A549 (cell line): ENCODE measurements at regions not wholly inside any gene's neighbourhood (a gene's known extent, or its start where the extent isn't known, plus 50 kb on each side); places are given as distances from the start of the nearest gene placed in this dataset.

Experiments used
- ATAC-seq, 2 experiments: fragments of 200-7000 bp in 1 of 2; fragments of >200 bp in 1 of 2; cut with Nextera tagmentation in 1 of 2; cut with Tn5 transposase in 1 of 2; 3 replicates each; pipeline versions ENCODE4 v1.8.0 to v1.9.1; 2018 to 2020; ENCODE audit warnings: mild to moderate bottlenecking in 1 of 2, moderate library complexity in 1 of 2
- CTCF ChIA-PET: fragments of 300-600 bp; sonication (Branson Sonifier 250); formaldehyde crosslinking; extraction: SDS; loops from one replicate; lab custom pipeline; 2021; ENCODE audit warnings: antibody characterized with exemption, inconsistent platforms; lab: Yijun Ruan, JAX
- POLR2A ChIA-PET: fragments of 350-600 bp; formaldehyde crosslinking; extraction: SDS; loops from one replicate; lab custom pipeline; 2021; ENCODE audit warnings: antibody characterized with exemption, inconsistent platforms; lab: Yijun Ruan, JAX
- DNase-seq, 2 experiments: peaks; one replicate each; pipeline versions ENCODE4 v3.0.0 to v3.0.0-alpha.2; 2011 to 2016; ENCODE audit warnings: low read depth in 1 of 2, low spot score in 1 of 2
- FAIRE-seq: peaks from 2 replicates; lab custom pipeline; 2011; peaks lifted over from hg19 to GRCh38; lab: Jason Lieb, UNC
- H3K27ac ChIP-seq, 2 experiments: fragments of >200 bp; sonication (Bioruptor Twin); formaldehyde crosslinking; 3 replicates each; pipeline ENCODE4 v1.5.1; 2016 to 2017
- H3K4me1 ChIP-seq: fragments of >200 bp; sonication (Bioruptor Twin); formaldehyde crosslinking; 3 replicates; pipeline ENCODE4 v1.6.1; 2016
- H3K4me2 ChIP-seq: fragments of >200 bp; sonication (Bioruptor Twin); formaldehyde crosslinking; 3 replicates; pipeline ENCODE4 v1.6.1; 2016
- H3K4me3 ChIP-seq: fragments of >200 bp; sonication (Bioruptor Twin); formaldehyde crosslinking; 3 replicates; pipeline ENCODE4 v1.5.1; 2016
- H3K9me3 ChIP-seq: fragments of >200 bp; sonication (Bioruptor Twin); formaldehyde crosslinking; 3 replicates; pipeline ENCODE4 v1.6.1; 2016
- BHLHE40 ChIP-seq: IDR thresholded peaks from 2 replicates; pipeline ENCODE4 v1.6.1; 2012; ENCODE audit warnings: low read depth, low read length, inconsistent platforms
- CEBPB ChIP-seq, 2 experiments: fragments of >200 bp in 1 of 2; sonication (Bioruptor Twin) in 1 of 2; formaldehyde crosslinking in 1 of 2; IDR thresholded peaks; 2 replicates each; pipeline ENCODE4 v1.6.1; 2012 to 2016
- CHD2 ChIP-seq: fragments of 150-350 bp; IDR thresholded peaks from 2 replicates; pipeline ENCODE4 v1.6.1; 2014; ENCODE audit warnings: low read length; ENCODE audit not compliant: partially characterized antibody
- EHF ChIP-seq: fragments of 250-450 bp; sonication (Bioruptor Pico); IDR thresholded peaks from 2 replicates; pipeline ENCODE4 v1.5.0; 2020; ENCODE audit warnings: mild to moderate bottlenecking
- EP300 ChIP-seq, 2 experiments: fragments of >200 bp; sonication (Bioruptor Twin); formaldehyde crosslinking; IDR thresholded peaks; 2 replicates in 1 of 2; 3 replicates in 1 of 2; pipeline ENCODE4 v1.6.1; 2016 to 2017
- FOSB ChIP-seq: fragments of 250-450 bp; sonication (Bioruptor Pico); IDR thresholded peaks from 2 replicates; pipeline ENCODE4 v1.5.0; 2020; ENCODE audit warnings: mild to moderate bottlenecking, moderate library complexity
- FOSL2 ChIP-seq, 2 experiments: fragments of 450-650 bp in 1 of 2; fragments of >200 bp in 1 of 2; sonication (Bioruptor Twin) in 1 of 2; formaldehyde crosslinking; IDR thresholded peaks; 2 replicates each; pipeline versions ENCODE4 v1.5.0 to v1.6.1; 2016 to 2020; ENCODE audit warnings: mild to moderate bottlenecking in 1 of 2, moderate library complexity in 1 of 2
- GATA3 ChIP-seq: IDR thresholded peaks from 2 replicates; pipeline ENCODE4 v1.6.1; 2012; ENCODE audit warnings: borderline replicate concordance
- HDAC2 ChIP-seq: fragments of 200-600 bp; sonication (generic); IDR thresholded peaks from 2 replicates; pipeline ENCODE4 v1.6.1; 2016
- HEYL ChIP-seq: fragments of 250-450 bp; sonication (Bioruptor Pico); IDR thresholded peaks from 2 replicates; pipeline ENCODE4 v1.8.0; 2021; ENCODE audit warnings: mild to moderate bottlenecking, moderate library complexity
- HOXB5 ChIP-seq: fragments of 250-450 bp; sonication (Bioruptor Pico); IDR thresholded peaks from 2 replicates; pipeline ENCODE4 v1.5.0; 2020; ENCODE audit warnings: mild to moderate bottlenecking, moderate library complexity
- JUNB ChIP-seq: fragments of >200 bp; sonication (Bioruptor Twin); formaldehyde crosslinking; IDR thresholded peaks from 2 replicates; pipeline ENCODE4 v1.6.1; 2016
- KDM1A ChIP-seq: fragments of 200-600 bp; sonication (generic); IDR thresholded peaks from 2 replicates; pipeline ENCODE4 v1.6.1; 2016; ENCODE audit warnings: low read depth, mild to moderate bottlenecking
- RARB ChIP-seq: fragments of 250-450 bp; sonication (Bioruptor Pico); IDR thresholded peaks from 2 replicates; pipeline ENCODE4 v1.8.0; 2021; ENCODE audit warnings: mild to moderate bottlenecking, moderate library complexity
- SMC3 ChIP-seq: fragments of >200 bp; sonication (Bioruptor Twin); formaldehyde crosslinking; IDR thresholded peaks from 3 replicates; pipeline ENCODE4 v1.6.1; 2018; ENCODE audit warnings: inconsistent platforms
- SREBF2 ChIP-seq: fragments of 450-650 bp; IDR thresholded peaks from 2 replicates; pipeline ENCODE4 v1.6.1; 2014; ENCODE audit warnings: mild to moderate bottlenecking, moderate library complexity
- ZSCAN20 ChIP-seq: fragments of 250-450 bp; sonication (Bioruptor Pico); IDR thresholded peaks from 2 replicates; pipeline ENCODE4 v1.8.0; 2022; ENCODE audit warnings: mild to moderate bottlenecking, moderate library complexity
- WGBS: methylation state at CpG from one replicate; pipeline ENCODE4 v1.1.6; 2017; ENCODE audit errors: missing lambda C conversion rate; 5-methylcytosine and 5-hydroxymethylcytosine counted together
- TF ChIP-seq, protein P1 (sequence below): fragments of 250-450 bp; sonication (Bioruptor Pico); IDR thresholded peaks from 2 replicates; pipeline ENCODE4 v1.5.0; 2021; ENCODE audit warnings: mild to moderate bottlenecking, moderate library complexity, borderline replicate concordance
- TF ChIP-seq, protein P2 (sequence below): fragments of >200 bp; sonication (Bioruptor Twin); formaldehyde crosslinking; IDR thresholded peaks from 3 replicates; pipeline ENCODE4 v1.6.1; 2016
- TF ChIP-seq, protein P3 (sequence below): IDR thresholded peaks from 2 replicates; pipeline ENCODE4 v1.6.1; 2012; ENCODE audit warnings: low read depth, borderline replicate concordance
- TF ChIP-seq, protein P4 (sequence below): fragments of 250-450 bp; sonication (Bioruptor Pico); IDR thresholded peaks from 2 replicates; pipeline ENCODE4 v1.5.0; 2020; ENCODE audit warnings: low read depth, mild to moderate bottlenecking, moderate library complexity
- TF ChIP-seq, protein P5 (sequence below): fragments of 150-350 bp; IDR thresholded peaks from 2 replicates; pipeline ENCODE4 v1.6.1; 2014; ENCODE audit warnings: low read depth, mild to moderate bottlenecking, low read length

DNA sequence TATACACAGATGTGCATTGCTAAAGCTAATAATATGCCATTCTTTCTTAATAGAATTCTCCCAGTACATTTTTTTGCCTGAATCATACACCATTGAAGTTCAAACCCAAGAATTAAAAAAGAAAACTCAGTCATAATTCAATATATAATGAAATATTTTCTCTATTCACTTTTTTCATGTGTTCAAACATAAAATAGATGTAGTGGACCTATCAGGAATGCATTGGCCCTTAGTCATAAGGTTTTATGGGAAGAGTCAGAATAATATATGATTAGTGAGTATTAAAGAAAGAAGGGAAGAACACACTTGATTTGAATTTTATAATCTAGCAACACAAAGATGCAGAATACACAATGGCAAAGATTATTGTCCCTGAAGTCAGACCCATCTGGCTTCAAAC is 297.0 kb upstream of the COL3A1 start:
- ATAC-seq = no peak
- POLR2A ChIA-PET = no interaction called here
- H3K4me2 ChIP-seq = no peak overlapping the region
- H3K4me1 ChIP-seq = peaks cover 13% of the 10 kb centered on the region
- FAIRE-seq = no peak
- no peaks in the 10 kb centered on the region for H3K9me3 ChIP-seq
- H3K4me3 ChIP-seq = no peak overlapping the region
- DNase-seq = no peak
- TF ChIP-seq JUNB = no peak
- no peak for TF ChIP-seq GATA3
- TF ChIP-seq, protein P1, sequence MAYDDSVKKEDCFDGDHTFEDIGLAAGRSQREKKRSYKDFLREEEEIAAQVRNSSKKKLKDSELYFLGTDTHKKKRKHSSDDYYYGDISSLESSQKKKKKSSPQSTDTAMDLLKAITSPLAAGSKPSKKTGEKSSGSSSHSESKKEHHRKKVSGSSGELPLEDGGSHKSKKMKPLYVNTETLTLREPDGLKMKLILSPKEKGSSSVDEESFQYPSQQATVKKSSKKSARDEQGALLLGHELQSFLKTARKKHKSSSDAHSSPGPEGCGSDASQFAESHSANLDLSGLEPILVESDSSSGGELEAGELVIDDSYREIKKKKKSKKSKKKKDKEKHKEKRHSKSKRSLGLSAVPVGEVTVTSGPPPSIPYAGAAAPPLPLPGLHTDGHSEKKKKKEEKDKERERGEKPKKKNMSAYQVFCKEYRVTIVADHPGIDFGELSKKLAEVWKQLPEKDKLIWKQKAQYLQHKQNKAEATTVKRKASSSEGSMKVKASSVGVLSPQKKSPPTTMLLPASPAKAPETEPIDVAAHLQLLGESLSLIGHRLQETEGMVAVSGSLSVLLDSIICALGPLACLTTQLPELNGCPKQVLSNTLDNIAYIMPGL = no peak
- TF ChIP-seq HEYL (CRISPR knock-in tag) = no peak
- no peak for TF ChIP-seq FOSL2 (IDR thresholded peaks at IDR 0.05)
- TF ChIP-seq FOSL2 (CRISPR knock-in tag; IDR thresholded peaks at IDR 0.05) = no peak
- H3K27ac ChIP-seq = no peak overlapping the region
- CTCF ChIA-PET = no interaction called here

DNA sequence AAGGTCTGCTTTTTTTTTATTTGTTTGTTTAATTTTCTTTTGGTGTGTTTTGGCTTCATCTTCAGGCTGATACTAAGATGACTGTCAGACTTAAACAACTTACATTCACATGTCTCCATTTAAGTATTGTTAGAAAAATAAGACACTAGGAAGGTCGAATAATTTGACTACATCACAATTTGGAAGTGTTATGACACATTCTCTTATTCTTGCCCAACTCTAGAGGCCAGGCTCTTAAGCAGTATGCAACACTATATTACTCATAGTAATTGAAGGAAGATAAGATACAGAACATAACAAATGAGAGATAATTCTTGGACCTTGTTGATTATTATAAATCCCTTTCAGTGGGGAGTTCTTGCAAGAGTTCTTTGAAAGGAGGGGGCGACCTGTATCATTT is 295.3 kb upstream of the COL3A1 start:
- no peak overlapping the region for H3K27ac ChIP-seq
- CTCF ChIA-PET = interaction anchor here (1.5 kb wide), 1 partner anchor 15 kb away, joined by 4 read pairs; no protein-coding TSS in a partner anchor
- H3K4me2 ChIP-seq = no peak overlapping the region
- H3K4me3 ChIP-seq = no peak overlapping the region
- H3K4me1 ChIP-seq = peaks cover 13% of the 10 kb centered on the region
- no peaks in the 10 kb centered on the region for H3K9me3 ChIP-seq
- TF ChIP-seq EP300 (IDR thresholded peaks at IDR 0.05) = no peak
- TF ChIP-seq BHLHE40 = no peak
- TF ChIP-seq JUNB = no peak
- TF ChIP-seq CEBPB (IDR thresholded peaks at IDR 0.05) = peak; percentile 71 to 73; a peak in 3 of 4 replicates
- TF ChIP-seq ZSCAN20 (CRISPR knock-in tag) = no peak
- TF ChIP-seq EHF (CRISPR knock-in tag) = no peak
- FAIRE-seq (no peak), DNase-seq (peak in 1 of 2 experiments; percentile 6), ATAC-seq (no peak)
- POLR2A ChIA-PET = no interaction called here
- 38% methylated on average over 2 of the region's 2 CpGs for WGBS

DNA sequence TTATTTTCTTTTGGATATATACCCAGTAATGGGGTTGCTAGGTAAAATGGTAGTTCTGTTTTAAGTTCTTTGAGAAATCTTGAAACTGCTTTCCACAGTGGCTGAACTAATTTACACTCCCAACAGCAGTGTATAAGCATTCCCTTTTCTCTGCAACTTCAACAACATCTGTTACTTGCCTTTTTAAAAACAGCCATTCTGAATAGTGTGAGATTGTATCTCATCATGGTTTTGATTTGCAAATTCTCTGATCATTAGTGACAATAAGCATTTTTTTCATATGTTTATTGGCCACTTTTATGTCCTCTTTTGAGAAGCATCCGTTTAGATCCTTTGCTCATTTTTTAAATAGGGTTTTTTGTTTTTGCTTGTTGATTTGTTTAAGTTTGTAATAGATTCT is 291.3 kb upstream of the COL3A1 start:
- FAIRE-seq = no peak
- no peak overlapping the region for H3K4me2 ChIP-seq
- H3K9me3 ChIP-seq = no peaks in the 10 kb centered on the region
- no peaks in the 10 kb centered on the region for H3K4me1 ChIP-seq
- no peak for DNase-seq
- TF ChIP-seq SMC3 (no peak), RARB (CRISPR knock-in tag) (no peak), HDAC2 (no peak), HEYL (CRISPR knock-in tag) (no peak), HOXB5 (CRISPR knock-in tag) (no peak), SREBF2 (no peak), CHD2 (no peak), KDM1A (no peak), FOSB (CRISPR knock-in tag) (no peak)
- TF ChIP-seq, protein P2, sequence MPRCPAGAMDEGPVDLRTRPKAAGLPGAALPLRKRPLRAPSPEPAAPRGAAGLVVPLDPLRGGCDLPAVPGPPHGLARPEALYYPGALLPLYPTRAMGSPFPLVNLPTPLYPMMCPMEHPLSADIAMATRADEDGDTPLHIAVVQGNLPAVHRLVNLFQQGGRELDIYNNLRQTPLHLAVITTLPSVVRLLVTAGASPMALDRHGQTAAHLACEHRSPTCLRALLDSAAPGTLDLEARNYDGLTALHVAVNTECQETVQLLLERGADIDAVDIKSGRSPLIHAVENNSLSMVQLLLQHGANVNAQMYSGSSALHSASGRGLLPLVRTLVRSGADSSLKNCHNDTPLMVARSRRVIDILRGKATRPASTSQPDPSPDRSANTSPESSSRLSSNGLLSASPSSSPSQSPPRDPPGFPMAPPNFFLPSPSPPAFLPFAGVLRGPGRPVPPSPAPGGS = no peak
- TF ChIP-seq, protein P3, sequence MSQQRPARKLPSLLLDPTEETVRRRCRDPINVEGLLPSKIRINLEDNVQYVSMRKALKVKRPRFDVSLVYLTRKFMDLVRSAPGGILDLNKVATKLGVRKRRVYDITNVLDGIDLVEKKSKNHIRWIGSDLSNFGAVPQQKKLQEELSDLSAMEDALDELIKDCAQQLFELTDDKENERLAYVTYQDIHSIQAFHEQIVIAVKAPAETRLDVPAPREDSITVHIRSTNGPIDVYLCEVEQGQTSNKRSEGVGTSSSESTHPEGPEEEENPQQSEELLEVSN = no peak
- TF ChIP-seq, protein P4, sequence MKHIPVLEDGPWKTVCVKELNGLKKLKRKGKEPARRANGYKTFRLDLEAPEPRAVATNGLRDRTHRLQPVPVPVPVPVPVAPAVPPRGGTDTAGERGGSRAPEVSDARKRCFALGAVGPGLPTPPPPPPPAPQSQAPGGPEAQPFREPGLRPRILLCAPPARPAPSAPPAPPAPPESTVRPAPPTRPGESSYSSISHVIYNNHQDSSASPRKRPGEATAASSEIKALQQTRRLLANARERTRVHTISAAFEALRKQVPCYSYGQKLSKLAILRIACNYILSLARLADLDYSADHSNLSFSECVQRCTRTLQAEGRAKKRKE = no peak
- TF ChIP-seq, protein P5, sequence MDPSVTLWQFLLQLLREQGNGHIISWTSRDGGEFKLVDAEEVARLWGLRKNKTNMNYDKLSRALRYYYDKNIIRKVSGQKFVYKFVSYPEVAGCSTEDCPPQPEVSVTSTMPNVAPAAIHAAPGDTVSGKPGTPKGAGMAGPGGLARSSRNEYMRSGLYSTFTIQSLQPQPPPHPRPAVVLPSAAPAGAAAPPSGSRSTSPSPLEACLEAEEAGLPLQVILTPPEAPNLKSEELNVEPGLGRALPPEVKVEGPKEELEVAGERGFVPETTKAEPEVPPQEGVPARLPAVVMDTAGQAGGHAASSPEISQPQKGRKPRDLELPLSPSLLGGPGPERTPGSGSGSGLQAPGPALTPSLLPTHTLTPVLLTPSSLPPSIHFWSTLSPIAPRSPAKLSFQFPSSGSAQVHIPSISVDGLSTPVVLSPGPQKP = no peak
- TF ChIP-seq, all 56 proteins: peak for 0
- no peak overlapping the region for H3K27ac ChIP-seq
- CTCF ChIA-PET = no interaction called here
- H3K4me3 ChIP-seq = no peak overlapping the region
- POLR2A ChIA-PET = no interaction called here
- no peak for ATAC-seq
- 33% methylated on average over 1 of the region's 1 CpG for WGBS
